ENCODE measurements at regions not wholly inside any gene's neighbourhood (a gene's known extent, or its start where the extent isn't known, plus 50 kb on each side); places are given as distances from the start of the nearest gene placed in this dataset.
"Not testable (repeated sequence)": the region's sequence is repeated elsewhere in the genome, so short reads cannot be mapped to it uniquely, and the experiment has no call there.

DNA sequence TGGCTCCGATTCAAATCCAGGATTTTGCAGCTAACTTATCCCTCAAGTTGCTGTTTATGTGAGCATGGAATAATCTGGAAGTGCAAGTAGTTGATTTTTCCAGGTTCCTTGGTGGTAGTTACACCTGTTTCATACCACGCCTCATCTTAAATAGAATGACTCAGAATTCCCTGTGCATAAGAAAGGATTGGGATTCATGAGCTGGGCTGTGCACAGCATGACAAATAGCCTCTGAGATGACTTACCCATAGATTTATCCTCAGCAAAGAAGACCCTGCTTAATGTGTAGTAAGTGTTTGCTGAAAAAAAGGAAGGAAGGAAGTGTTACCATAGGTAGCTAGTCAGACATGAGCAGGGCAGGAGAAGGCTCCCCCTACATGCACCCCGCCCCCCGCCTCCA lies 777.7 kb upstream of the ADGRL3 start:
- no peaks in the 10 kb centered on the region for H3K4me1 ChIP-seq (ENCODE audit: low read depth)
- DNase-seq (no peak), ATAC-seq (no peak)
- H3K4me3 ChIP-seq: no peak overlapping the region
- intact Hi-C loops (cut with DNase I, micrococcal nuclease): no loop called here
- no peaks in the 10 kb centered on the region for H3K36me3 ChIP-seq (ENCODE audit: low read depth)
- TF ChIP-seq, protein P1, sequence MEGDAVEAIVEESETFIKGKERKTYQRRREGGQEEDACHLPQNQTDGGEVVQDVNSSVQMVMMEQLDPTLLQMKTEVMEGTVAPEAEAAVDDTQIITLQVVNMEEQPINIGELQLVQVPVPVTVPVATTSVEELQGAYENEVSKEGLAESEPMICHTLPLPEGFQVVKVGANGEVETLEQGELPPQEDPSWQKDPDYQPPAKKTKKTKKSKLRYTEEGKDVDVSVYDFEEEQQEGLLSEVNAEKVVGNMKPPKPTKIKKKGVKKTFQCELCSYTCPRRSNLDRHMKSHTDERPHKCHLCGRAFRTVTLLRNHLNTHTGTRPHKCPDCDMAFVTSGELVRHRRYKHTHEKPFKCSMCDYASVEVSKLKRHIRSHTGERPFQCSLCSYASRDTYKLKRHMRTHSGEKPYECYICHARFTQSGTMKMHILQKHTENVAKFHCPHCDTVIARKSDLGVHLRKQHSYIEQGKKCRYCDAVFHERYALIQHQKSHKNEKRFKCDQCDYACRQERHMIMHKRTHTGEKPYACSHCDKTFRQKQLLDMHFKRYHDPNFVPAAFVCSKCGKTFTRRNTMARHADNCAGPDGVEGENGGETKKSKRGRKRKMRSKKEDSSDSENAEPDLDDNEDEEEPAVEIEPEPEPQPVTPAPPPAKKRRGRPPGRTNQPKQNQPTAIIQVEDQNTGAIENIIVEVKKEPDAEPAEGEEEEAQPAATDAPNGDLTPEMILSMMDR (IDR thresholded peaks at IDR 0.05): no peak
- H3K9me3 ChIP-seq: peaks cover 14% of the 10 kb centered on the region

DNA sequence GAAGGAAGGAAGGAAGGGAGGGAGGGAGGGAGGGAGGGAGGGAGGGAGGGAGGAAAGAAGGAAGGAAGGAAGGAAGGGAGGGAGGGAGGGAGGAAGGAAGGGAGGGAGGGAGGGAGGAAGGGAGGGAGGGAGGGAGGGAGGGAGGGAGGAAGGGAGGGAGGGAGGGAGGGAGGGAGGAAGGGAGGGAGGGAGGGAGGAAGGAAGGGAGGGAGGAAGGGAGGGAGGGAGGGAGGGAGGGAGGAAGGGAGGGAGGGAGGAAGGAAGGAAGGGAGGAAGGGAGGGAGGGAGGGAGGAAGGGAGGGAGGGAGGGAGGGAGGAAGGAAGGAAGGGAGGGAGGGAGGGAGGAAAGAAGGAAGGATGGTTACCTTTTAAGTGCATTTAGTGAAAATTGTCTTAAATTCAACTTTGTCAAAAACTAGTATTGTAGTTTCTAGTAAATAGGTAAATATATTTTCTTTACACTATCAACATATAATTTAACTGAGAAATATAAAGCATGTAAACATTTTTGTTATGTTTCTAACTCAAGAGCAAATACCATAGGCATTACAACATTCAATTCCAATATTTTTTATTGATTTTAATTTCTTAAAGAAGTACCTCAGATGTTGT lies 776.4 kb upstream of the ADGRL3 start:
- intact Hi-C loops (cut with DNase I, micrococcal nuclease); H3K9me3 ChIP-seq; H3K36me3 ChIP-seq (ENCODE audit: low read depth); DNase-seq; H3K4me1 ChIP-seq (ENCODE audit: low read depth); H3K4me3 ChIP-seq; ATAC-seq: not testable (repeated sequence)

DNA sequence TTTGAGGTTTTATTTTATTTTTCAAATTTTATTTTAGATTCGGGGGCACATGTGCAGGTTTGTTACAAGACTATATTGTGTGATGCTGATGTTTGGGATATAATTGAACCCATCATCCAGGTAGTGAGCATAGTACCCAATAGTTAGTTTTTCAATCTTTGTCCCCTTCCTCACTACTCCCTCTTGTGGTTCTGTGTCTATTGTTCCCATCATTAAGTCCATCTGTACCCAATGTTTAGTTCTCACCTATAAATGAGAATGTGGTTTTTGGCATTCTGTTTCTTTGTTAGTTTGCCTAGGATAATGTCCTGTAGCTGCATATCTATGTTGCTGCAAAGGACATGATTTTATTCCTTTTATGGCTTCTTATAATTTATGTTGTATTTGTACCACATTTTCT lies 767.2 kb upstream of the ADGRL3 start:
- ATAC-seq: no peak

DNA sequence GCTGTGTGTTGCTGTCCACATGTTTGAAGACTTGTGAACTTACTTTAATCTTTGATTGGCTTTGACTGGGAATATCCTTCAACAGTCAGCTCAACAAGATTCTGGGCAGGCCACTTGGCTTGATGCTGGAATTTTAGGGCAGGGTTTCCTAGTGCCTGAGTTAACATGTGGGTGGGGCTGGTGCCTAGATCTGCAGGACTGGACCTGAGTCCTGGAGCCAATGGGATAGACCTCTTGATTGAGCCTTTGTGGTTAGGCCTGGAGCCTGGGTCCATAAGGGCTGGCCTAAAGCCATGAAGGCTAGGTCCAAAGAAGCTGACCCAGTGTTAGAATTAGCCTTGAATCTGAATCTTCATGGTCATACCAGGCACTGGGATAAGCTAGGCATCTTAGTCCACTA lies 757.1 kb upstream of the ADGRL3 start:
- ATAC-seq (no peak), DNase-seq (no peak)
- no peak overlapping the region for H3K4me3 ChIP-seq
- peaks cover 15% of the 10 kb centered on the region for H3K9me3 ChIP-seq
- intact Hi-C loops (cut with DNase I, micrococcal nuclease): no loop called here
- H3K4me1 ChIP-seq (ENCODE audit: low read depth): no peaks in the 10 kb centered on the region
- TF ChIP-seq, protein P1 (IDR thresholded peaks at IDR 0.05): no peak
- H3K36me3 ChIP-seq (ENCODE audit: low read depth): no peaks in the 10 kb centered on the region

More for the DNA sequence above, 767.2 kb upstream of the ADGRL3 start:
- intact Hi-C loops (cut with DNase I, micrococcal nuclease): no loop called here
- Histone ChIP-seq H3K36me3 (ENCODE audit: low read depth) (no peaks in the 10 kb centered on the region), H3K4me3 (no peak overlapping the region), H3K9me3 (peaks cover 9% of the 10 kb centered on the region), H3K4me1 (ENCODE audit: low read depth) (no peaks in the 10 kb centered on the region)
- no peak for DNase-seq
- TF ChIP-seq, protein P1 (IDR thresholded peaks at IDR 0.05): no peak

DNA sequence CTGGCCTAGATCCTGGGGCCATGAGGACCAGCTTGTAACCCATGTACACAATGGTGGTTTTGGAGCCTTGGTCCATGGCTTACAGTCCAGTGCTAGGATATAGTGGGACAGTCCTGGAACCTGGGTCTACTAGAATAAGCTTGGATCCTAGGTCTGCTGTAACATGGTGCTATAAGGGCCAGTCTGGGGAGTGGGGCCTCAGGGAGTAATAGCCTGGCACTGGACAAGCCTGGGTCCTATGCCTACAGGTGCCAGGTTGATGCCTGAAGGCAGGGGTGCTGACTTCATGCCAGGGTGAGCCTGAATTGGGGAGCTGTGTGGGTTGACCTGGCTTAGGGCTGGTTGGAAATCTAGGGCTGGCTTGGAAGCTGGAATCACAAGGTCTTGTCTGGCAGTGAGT lies 756.3 kb upstream of the ADGRL3 start:
- no peak for ATAC-seq
- no peak for DNase-seq
- TF ChIP-seq, protein P1 (IDR thresholded peaks at IDR 0.05): no peak
- intact Hi-C loops (cut with DNase I, micrococcal nuclease): no loop called here
- H3K36me3 ChIP-seq (ENCODE audit: low read depth): no peaks in the 10 kb centered on the region
- H3K9me3 ChIP-seq: peaks cover 16% of the 10 kb centered on the region
- no peaks in the 10 kb centered on the region for H3K4me1 ChIP-seq (ENCODE audit: low read depth)
- H3K4me3 ChIP-seq: no peak overlapping the region

DNA sequence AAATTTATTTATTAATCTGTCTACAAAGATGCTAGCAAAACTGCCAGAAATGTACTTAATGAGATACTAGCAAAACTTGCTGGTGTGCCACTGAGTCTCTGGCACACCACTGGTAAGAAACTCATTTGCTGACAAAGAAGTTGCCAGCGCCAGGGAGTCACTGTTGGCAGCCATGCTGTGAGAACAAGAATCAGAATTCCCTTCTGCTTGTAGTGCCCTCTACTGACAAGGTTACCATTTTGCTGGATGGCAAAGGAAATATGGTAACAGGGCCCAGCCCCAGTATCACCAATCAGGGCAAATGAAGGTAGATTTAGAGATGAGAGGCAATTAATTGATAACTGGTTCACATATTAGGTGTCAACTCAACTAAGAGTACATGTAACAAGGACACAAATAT lies 750.1 kb upstream of the ADGRL3 start:
- peaks cover 4% of the 10 kb centered on the region for H3K9me3 ChIP-seq
- no peaks in the 10 kb centered on the region for H3K36me3 ChIP-seq (ENCODE audit: low read depth)
- ATAC-seq: no peak
- TF ChIP-seq, protein P1 (IDR thresholded peaks at IDR 0.05): no peak
- DNase-seq: no peak
- intact Hi-C loops (cut with DNase I, micrococcal nuclease): no loop called here
- no peak overlapping the region for H3K4me3 ChIP-seq
- no peaks in the 10 kb centered on the region for H3K4me1 ChIP-seq (ENCODE audit: low read depth)
